A549 (cell line): ENCODE measurements at regions not wholly inside any gene's neighbourhood (a gene's known extent, or its start where the extent isn't known, plus 50 kb on each side); places are given as distances from the start of the nearest gene placed in this dataset.

Source experiments
- ATAC-seq, 2 experiments: fragments of 200-7000 bp in 1 of 2; fragments of >200 bp in 1 of 2; cut with Nextera tagmentation in 1 of 2; cut with Tn5 transposase in 1 of 2; 3 replicates each; pipeline versions ENCODE4 v1.8.0 to v1.9.1; 2018 to 2020; ENCODE audit warnings: mild to moderate bottlenecking in 1 of 2, moderate library complexity in 1 of 2
- CTCF ChIA-PET: fragments of 300-600 bp; sonication (Branson Sonifier 250); formaldehyde crosslinking; extraction: SDS; loops from one replicate; lab custom pipeline; 2021; ENCODE audit warnings: antibody characterized with exemption, inconsistent platforms; lab: Yijun Ruan, JAX
- POLR2A ChIA-PET: fragments of 350-600 bp; formaldehyde crosslinking; extraction: SDS; loops from one replicate; lab custom pipeline; 2021; ENCODE audit warnings: antibody characterized with exemption, inconsistent platforms; lab: Yijun Ruan, JAX
- DNase-seq, 2 experiments: peaks; one replicate each; pipeline versions ENCODE4 v3.0.0 to v3.0.0-alpha.2; 2011 to 2016; ENCODE audit warnings: low read depth in 1 of 2, low spot score in 1 of 2
- FAIRE-seq: peaks from 2 replicates; lab custom pipeline; 2011; peaks lifted over from hg19 to GRCh38; lab: Jason Lieb, UNC
- H3K27ac ChIP-seq, 2 experiments: fragments of >200 bp; sonication (Bioruptor Twin); formaldehyde crosslinking; 3 replicates each; pipeline ENCODE4 v1.5.1; 2016 to 2017
- H3K4me1 ChIP-seq: fragments of >200 bp; sonication (Bioruptor Twin); formaldehyde crosslinking; 3 replicates; pipeline ENCODE4 v1.6.1; 2016
- H3K4me2 ChIP-seq: fragments of >200 bp; sonication (Bioruptor Twin); formaldehyde crosslinking; 3 replicates; pipeline ENCODE4 v1.6.1; 2016
- H3K4me3 ChIP-seq: fragments of >200 bp; sonication (Bioruptor Twin); formaldehyde crosslinking; 3 replicates; pipeline ENCODE4 v1.5.1; 2016
- H3K9me3 ChIP-seq: fragments of >200 bp; sonication (Bioruptor Twin); formaldehyde crosslinking; 3 replicates; pipeline ENCODE4 v1.6.1; 2016
- CBX2 ChIP-seq: fragments of 200-600 bp; sonication (generic); IDR thresholded peaks from 2 replicates; pipeline ENCODE4 v1.6.1; 2016; ENCODE audit warnings: low read depth, mild to moderate bottlenecking, borderline replicate concordance
- CBX8 ChIP-seq: fragments of 200-600 bp; sonication (generic); IDR thresholded peaks from 2 replicates; pipeline ENCODE4 v1.6.1; 2016
- CEBPB ChIP-seq, 2 experiments: fragments of >200 bp in 1 of 2; sonication (Bioruptor Twin) in 1 of 2; formaldehyde crosslinking in 1 of 2; IDR thresholded peaks; 2 replicates each; pipeline ENCODE4 v1.6.1; 2012 to 2016
- CHD2 ChIP-seq: fragments of 150-350 bp; IDR thresholded peaks from 2 replicates; pipeline ENCODE4 v1.6.1; 2014; ENCODE audit warnings: low read length; ENCODE audit not compliant: partially characterized antibody
- CHD4 ChIP-seq: fragments of 200-600 bp; sonication (generic); IDR thresholded peaks from 2 replicates; pipeline ENCODE4 v1.6.1; 2016; ENCODE audit warnings: antibody characterized with exemption, mild to moderate bottlenecking, borderline replicate concordance
- EHF ChIP-seq: fragments of 250-450 bp; sonication (Bioruptor Pico); IDR thresholded peaks from 2 replicates; pipeline ENCODE4 v1.5.0; 2020; ENCODE audit warnings: mild to moderate bottlenecking
- EP300 ChIP-seq, 2 experiments: fragments of >200 bp; sonication (Bioruptor Twin); formaldehyde crosslinking; IDR thresholded peaks; 2 replicates in 1 of 2; 3 replicates in 1 of 2; pipeline ENCODE4 v1.6.1; 2016 to 2017
- JUNB ChIP-seq: fragments of >200 bp; sonication (Bioruptor Twin); formaldehyde crosslinking; IDR thresholded peaks from 2 replicates; pipeline ENCODE4 v1.6.1; 2016
- KDM1A ChIP-seq: fragments of 200-600 bp; sonication (generic); IDR thresholded peaks from 2 replicates; pipeline ENCODE4 v1.6.1; 2016; ENCODE audit warnings: low read depth, mild to moderate bottlenecking
- MAZ ChIP-seq: fragments of 150-350 bp; IDR thresholded peaks from 2 replicates; pipeline ENCODE4 v1.6.1; 2014; ENCODE audit warnings: antibody characterized with exemption, low read depth, low read length, borderline replicate concordance
- MYC ChIP-seq: IDR thresholded peaks from 2 replicates; pipeline ENCODE4 v1.6.1; 2012; ENCODE audit warnings: mild to moderate bottlenecking, inconsistent platforms, low read length, improper control_type of control experiment, borderline replicate concordance
- NPAS2 ChIP-seq: fragments of 250-450 bp; sonication (Bioruptor Pico); IDR thresholded peaks from 2 replicates; pipeline ENCODE4 v1.8.0; 2022; ENCODE audit warnings: mild to moderate bottlenecking, moderate library complexity, borderline replicate concordance
- PHF8 ChIP-seq: fragments of 200-600 bp; sonication (generic); IDR thresholded peaks from 2 replicates; pipeline ENCODE4 v1.6.1; 2016; ENCODE audit warnings: low read depth, mild to moderate bottlenecking, antibody characterized with exemption, moderate library complexity, borderline replicate concordance
- POLR2A ChIP-seq: IDR thresholded peaks from 2 replicates; pipeline ENCODE4 v1.6.1; 2012; ENCODE audit warnings: mild to moderate bottlenecking, low read length
- POLR2AphosphoS2 ChIP-seq: conservative IDR thresholded peaks from 2 replicates; pipeline ENCODE4 v1.6.1; 2012; ENCODE audit warnings: low read length, improper control_type of control experiment, inconsistent platforms
- RARB ChIP-seq: fragments of 250-450 bp; sonication (Bioruptor Pico); IDR thresholded peaks from 2 replicates; pipeline ENCODE4 v1.8.0; 2021; ENCODE audit warnings: mild to moderate bottlenecking, moderate library complexity
- RCOR1 ChIP-seq: fragments of 150-350 bp; IDR thresholded peaks from 2 replicates; pipeline ENCODE4 v1.6.1; 2014; ENCODE audit warnings: antibody characterized with exemption, low read length, low read depth
- SMC3 ChIP-seq: fragments of >200 bp; sonication (Bioruptor Twin); formaldehyde crosslinking; IDR thresholded peaks from 3 replicates; pipeline ENCODE4 v1.6.1; 2018; ENCODE audit warnings: inconsistent platforms
- SREBF2 ChIP-seq: fragments of 450-650 bp; IDR thresholded peaks from 2 replicates; pipeline ENCODE4 v1.6.1; 2014; ENCODE audit warnings: mild to moderate bottlenecking, moderate library complexity
- TP53 ChIP-seq: fragments of 250-450 bp; sonication (Bioruptor Pico); IDR thresholded peaks from 2 replicates; pipeline ENCODE4 v1.5.0; 2021; ENCODE audit warnings: mild to moderate bottlenecking, moderate library complexity
- ZSCAN20 ChIP-seq: fragments of 250-450 bp; sonication (Bioruptor Pico); IDR thresholded peaks from 2 replicates; pipeline ENCODE4 v1.8.0; 2022; ENCODE audit warnings: mild to moderate bottlenecking, moderate library complexity
- WGBS: methylation state at CpG from one replicate; pipeline ENCODE4 v1.1.6; 2017; ENCODE audit errors: missing lambda C conversion rate; 5-methylcytosine and 5-hydroxymethylcytosine counted together
- TF ChIP-seq, protein P1 (sequence below): fragments of 250-450 bp; sonication (Bioruptor Pico); IDR thresholded peaks from 2 replicates; pipeline ENCODE4 v1.5.0; 2020; ENCODE audit warnings: low read depth, mild to moderate bottlenecking, moderate library complexity
- TF ChIP-seq, protein P2 (sequence below): IDR thresholded peaks from 2 replicates; pipeline ENCODE4 v1.6.1; 2012
- TF ChIP-seq, protein P3 (sequence below): fragments of 450-650 bp; IDR thresholded peaks from 2 replicates; pipeline ENCODE4 v1.6.1; 2014; ENCODE audit warnings: antibody characterized with exemption
- TF ChIP-seq, protein P4 (sequence below): IDR thresholded peaks from 2 replicates; pipeline ENCODE4 v1.6.1; 2012
- TF ChIP-seq, protein P5 (sequence below): fragments of 150-350 bp; IDR thresholded peaks from 2 replicates; pipeline ENCODE4 v1.6.1; 2014; ENCODE audit warnings: low read depth, mild to moderate bottlenecking, low read length
- TF ChIP-seq, protein P6 (sequence below): IDR thresholded peaks from 2 replicates; pipeline ENCODE4 v1.6.1; 2012; ENCODE audit warnings: low read depth, borderline replicate concordance

DNA sequence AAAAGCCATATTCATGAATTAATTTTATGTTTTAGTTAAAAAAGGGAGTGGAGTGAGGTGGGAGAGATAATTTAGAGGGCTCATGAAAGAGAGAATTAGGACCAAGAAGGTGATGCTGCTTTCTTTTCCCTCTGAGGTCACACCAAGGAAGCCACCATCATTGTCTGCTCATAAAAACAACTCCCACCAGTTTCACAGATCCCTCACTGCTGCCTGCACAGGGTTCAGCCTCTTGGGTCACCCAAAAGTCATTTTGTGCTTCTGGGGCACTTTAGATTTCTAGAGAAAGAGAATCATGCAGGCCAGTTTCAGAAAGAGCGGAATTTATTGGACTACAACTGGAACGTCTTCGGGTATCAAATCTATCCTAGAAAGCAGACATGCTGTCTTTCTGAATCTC, 241.4 kb upstream of the EOMES start (continued):
- TF ChIP-seq, protein P1, sequence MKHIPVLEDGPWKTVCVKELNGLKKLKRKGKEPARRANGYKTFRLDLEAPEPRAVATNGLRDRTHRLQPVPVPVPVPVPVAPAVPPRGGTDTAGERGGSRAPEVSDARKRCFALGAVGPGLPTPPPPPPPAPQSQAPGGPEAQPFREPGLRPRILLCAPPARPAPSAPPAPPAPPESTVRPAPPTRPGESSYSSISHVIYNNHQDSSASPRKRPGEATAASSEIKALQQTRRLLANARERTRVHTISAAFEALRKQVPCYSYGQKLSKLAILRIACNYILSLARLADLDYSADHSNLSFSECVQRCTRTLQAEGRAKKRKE (CRISPR knock-in tag), result no peak
- TF ChIP-seq EHF, result no peak

DNA sequence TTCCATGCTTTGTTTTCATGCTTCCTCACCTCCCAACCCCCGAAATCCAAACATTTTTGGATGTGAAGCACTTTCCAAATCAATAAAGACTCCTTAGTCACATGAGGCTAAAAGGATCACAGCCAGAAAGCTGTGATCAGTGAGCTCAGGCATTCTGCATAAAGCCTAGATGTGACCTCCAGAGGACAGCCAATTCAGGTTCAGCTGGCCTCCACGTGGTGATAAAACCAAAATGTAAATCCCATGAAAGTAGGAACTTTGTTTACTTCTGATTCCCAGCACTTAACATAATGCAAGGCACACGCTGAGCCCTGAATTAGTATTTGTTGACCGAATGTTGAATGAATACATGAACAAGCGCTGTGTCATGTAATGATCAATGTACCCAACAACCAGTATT, 249.5 kb upstream of the EOMES start:
- WGBS, result 31% methylated on average over 5 of the region's 5 CpGs
- Histone ChIP-seq H3K9me3 (no peaks in the 10 kb centered on the region), H3K4me2 (no peak overlapping the region), H3K27ac (no peak overlapping the region), H3K4me1 (no peaks in the 10 kb centered on the region), H3K4me3 (no peak overlapping the region)
- CTCF ChIA-PET, result no interaction called here
- no peak for DNase-seq
- no peak for FAIRE-seq
- ATAC-seq, result no peak
- no peak for TF ChIP-seq POLR2AphosphoS2
- no peak for TF ChIP-seq CBX8
- TF ChIP-seq, protein P2, sequence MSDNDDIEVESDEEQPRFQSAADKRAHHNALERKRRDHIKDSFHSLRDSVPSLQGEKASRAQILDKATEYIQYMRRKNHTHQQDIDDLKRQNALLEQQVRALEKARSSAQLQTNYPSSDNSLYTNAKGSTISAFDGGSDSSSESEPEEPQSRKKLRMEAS, result no peak
- TF ChIP-seq MYC, result no peak
- no peak for TF ChIP-seq POLR2A
- TF ChIP-seq CBX2, result no peak
- TF ChIP-seq, protein P3, sequence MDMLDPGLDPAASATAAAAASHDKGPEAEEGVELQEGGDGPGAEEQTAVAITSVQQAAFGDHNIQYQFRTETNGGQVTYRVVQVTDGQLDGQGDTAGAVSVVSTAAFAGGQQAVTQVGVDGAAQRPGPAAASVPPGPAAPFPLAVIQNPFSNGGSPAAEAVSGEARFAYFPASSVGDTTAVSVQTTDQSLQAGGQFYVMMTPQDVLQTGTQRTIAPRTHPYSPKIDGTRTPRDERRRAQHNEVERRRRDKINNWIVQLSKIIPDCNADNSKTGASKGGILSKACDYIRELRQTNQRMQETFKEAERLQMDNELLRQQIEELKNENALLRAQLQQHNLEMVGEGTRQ, result no peak
- TF ChIP-seq NPAS2, result no peak
- TF ChIP-seq, protein P4, sequence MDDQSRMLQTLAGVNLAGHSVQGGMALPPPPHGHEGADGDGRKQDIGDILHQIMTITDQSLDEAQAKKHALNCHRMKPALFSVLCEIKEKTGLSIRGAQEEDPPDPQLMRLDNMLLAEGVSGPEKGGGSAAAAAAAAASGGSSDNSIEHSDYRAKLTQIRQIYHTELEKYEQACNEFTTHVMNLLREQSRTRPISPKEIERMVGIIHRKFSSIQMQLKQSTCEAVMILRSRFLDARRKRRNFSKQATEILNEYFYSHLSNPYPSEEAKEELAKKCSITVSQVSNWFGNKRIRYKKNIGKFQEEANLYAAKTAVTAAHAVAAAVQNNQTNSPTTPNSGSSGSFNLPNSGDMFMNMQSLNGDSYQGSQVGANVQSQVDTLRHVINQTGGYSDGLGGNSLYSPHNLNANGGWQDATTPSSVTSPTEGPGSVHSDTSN, result no peak
- no peak for TF ChIP-seq EP300 (IDR thresholded peaks at IDR 0.05)
- TF ChIP-seq, all 56 proteins: peak for 0
- POLR2A ChIA-PET, result no interaction called here

DNA sequence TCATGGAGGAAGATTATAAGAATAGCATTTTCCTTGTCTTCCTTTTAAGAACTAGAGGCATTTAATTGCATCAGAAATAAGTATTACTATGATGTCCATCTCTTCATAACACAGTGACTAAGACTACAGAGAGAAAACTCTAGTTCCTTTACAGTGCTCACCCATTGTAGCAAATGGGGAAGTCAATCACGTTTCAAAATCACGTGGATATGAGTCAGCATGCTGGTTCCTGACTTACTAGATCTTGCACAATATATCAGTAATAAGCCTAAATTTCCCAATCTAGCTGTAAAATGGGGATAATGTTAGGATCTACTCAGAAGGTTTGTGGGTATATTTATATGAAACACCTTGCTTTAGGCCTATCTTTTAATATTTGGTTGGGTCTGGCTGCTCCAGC, 254.8 kb upstream of the EOMES start:
- Histone ChIP-seq H3K4me3 (no peak overlapping the region), H3K9me3 (no peaks in the 10 kb centered on the region), H3K4me1 (no peaks in the 10 kb centered on the region), H3K27ac (no peak overlapping the region), H3K4me2 (no peak overlapping the region)
- DNase-seq (peak in 1 of 2 experiments; percentile 27), FAIRE-seq (no peak), ATAC-seq (peak in 1 of 2 experiments; percentile 39; a peak in 1 of 6 replicates)
- TF ChIP-seq RARB (CRISPR knock-in tag) (no peak), CEBPB (IDR thresholded peaks at IDR 0.05) (peak; percentile 30 to 58; a peak in 2 of 4 replicates)
- POLR2A ChIA-PET, result no interaction called here
- CTCF ChIA-PET, result interaction anchor here (1.1 to 1.9 kb wide), 2 partner anchors 9 to 265 kb away, joined by 3 to 5 read pairs; no protein-coding TSS in a partner anchor
- 0% methylated on average over 2 of the region's 2 CpGs for WGBS

DNA sequence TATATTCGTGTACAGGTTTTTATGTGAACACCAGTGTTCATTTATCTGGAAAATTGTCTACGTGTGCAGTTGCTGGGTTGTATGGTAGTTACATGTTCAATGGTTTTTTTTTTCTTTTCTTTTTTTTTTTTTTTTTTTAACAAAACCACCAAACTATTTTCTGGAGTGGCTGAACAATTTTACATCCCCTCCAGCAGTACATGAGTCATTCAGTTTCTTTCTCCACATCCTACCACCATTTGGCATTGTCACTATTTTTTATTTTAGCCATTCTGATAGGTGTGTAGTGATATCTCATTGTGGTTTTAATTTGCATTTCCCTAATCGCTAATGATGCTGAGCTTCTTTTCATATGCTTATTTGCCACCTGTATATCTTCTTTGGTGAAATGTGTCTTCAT, 256.3 kb upstream of the EOMES start:
- CTCF ChIA-PET, result no interaction called here
- 24% methylated on average over 3 of the region's 3 CpGs for WGBS
- no peaks in the 10 kb centered on the region for H3K4me1 ChIP-seq
- no peak for TF ChIP-seq POLR2A
- no peak for TF ChIP-seq TP53 (CRISPR knock-in tag)
- TF ChIP-seq JUNB, result no peak
- no peak for TF ChIP-seq PHF8
- no peak for TF ChIP-seq ZSCAN20 (CRISPR knock-in tag)
- TF ChIP-seq, protein P5, sequence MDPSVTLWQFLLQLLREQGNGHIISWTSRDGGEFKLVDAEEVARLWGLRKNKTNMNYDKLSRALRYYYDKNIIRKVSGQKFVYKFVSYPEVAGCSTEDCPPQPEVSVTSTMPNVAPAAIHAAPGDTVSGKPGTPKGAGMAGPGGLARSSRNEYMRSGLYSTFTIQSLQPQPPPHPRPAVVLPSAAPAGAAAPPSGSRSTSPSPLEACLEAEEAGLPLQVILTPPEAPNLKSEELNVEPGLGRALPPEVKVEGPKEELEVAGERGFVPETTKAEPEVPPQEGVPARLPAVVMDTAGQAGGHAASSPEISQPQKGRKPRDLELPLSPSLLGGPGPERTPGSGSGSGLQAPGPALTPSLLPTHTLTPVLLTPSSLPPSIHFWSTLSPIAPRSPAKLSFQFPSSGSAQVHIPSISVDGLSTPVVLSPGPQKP, result no peak
- no peak for TF ChIP-seq MAZ
- TF ChIP-seq MYC, result no peak
- TF ChIP-seq CHD2, result no peak
- TF ChIP-seq, protein P6, sequence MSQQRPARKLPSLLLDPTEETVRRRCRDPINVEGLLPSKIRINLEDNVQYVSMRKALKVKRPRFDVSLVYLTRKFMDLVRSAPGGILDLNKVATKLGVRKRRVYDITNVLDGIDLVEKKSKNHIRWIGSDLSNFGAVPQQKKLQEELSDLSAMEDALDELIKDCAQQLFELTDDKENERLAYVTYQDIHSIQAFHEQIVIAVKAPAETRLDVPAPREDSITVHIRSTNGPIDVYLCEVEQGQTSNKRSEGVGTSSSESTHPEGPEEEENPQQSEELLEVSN, result no peak
- TF ChIP-seq KDM1A, result no peak
- TF ChIP-seq SREBF2, result no peak
- no peak for TF ChIP-seq RCOR1
- no peak for TF ChIP-seq SMC3
- TF ChIP-seq CHD4, result no peak
- TF ChIP-seq, all 56 proteins: peak for 0
- Histone ChIP-seq H3K4me2 (no peak overlapping the region), H3K4me3 (no peak overlapping the region), H3K27ac (no peak overlapping the region), H3K9me3 (no peaks in the 10 kb centered on the region)
- FAIRE-seq (no peak), DNase-seq (no peak), ATAC-seq (no peak)
- POLR2A ChIA-PET, result no interaction called here
